ENCODE measurements at regions not wholly inside any gene's neighbourhood (a gene's known extent, or its start where the extent isn't known, plus 50 kb on each side); places are given as distances from the start of the nearest gene placed in this dataset.

DNA sequence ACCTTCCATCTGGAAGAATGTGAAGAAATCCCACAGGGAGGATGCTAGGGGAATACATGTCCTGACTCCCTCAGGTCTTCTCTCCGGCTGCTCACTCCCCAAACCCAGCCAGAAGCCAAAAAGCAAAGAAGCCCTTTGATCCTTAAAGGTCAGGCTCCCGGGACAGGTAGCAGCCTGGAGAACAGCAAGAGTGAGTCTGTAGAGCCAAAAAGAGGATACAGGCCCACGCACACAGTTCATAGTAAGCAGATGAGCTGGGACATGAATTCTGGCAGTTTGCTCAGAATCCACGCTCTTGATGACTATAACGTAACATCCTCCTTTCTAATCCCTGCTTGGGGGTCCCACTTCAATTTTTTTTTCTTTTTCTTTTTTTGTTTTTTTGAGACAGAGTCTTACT is 72.0 kb upstream of the SLC44A1 start:
- H3K4me1 Mint-ChIP-seq, result no peaks in the 10 kb centered on the region
- CTCF ChIA-PET, result interaction anchor here (0.7 kb wide), 1 partner anchor 669 kb away, joined by 3 read pairs; no protein-coding TSS in a partner anchor

DNA sequence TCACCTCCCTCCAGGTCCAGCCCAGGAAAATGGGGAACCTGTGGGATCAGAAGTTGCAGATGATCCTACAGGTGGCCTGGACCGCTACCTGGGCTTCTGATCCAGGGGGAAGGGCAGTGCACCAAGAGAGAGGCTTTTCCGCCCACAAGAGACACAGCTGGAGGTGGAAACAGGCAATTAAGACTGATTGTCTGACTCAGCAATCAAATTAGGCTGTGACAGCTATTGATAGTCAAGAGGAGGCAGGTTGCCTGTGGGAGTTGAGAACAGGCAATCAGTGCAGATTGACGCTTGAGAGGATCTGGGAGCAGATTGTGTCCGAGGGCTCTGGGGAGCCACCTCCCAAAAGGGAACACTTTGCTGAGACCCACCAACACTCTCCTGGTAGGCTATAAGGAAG is 71.1 kb upstream of the SLC44A1 start:
- CTCF ChIA-PET, result interaction anchor here (0.7 kb wide), 1 partner anchor 668 kb away, joined by 3 read pairs; no protein-coding TSS in a partner anchor
- Mint-ChIP-seq H3K4me3 (no peak overlapping the region), H3K27me3 (no peaks in the 10 kb centered on the region), H3K36me3 (ENCODE audit: low read depth) (no peaks in the 10 kb centered on the region), H3K27ac (no peak overlapping the region), H3K4me1 (no peaks in the 10 kb centered on the region), H3K9me3 (ENCODE audit: low read depth) (no peaks in the 10 kb centered on the region)
- no peak for DNase-seq
- intact Hi-C loops (cut with DNase I, micrococcal nuclease), result no loop called here
- POLR2A ChIA-PET, result no interaction called here
- ATAC-seq, result no peak

More for the DNA sequence above, 72.0 kb upstream of the SLC44A1 start:
- Mint-ChIP-seq H3K36me3 (ENCODE audit: low read depth) (no peaks in the 10 kb centered on the region), H3K27me3 (no peaks in the 10 kb centered on the region), H3K4me3 (no peak overlapping the region), H3K9me3 (ENCODE audit: low read depth) (no peaks in the 10 kb centered on the region), H3K27ac (no peak overlapping the region)
- no peak for ATAC-seq
- intact Hi-C loops (cut with DNase I, micrococcal nuclease), result no loop called here
- POLR2A ChIA-PET, result no interaction called here
- DNase-seq, result no peak

DNA sequence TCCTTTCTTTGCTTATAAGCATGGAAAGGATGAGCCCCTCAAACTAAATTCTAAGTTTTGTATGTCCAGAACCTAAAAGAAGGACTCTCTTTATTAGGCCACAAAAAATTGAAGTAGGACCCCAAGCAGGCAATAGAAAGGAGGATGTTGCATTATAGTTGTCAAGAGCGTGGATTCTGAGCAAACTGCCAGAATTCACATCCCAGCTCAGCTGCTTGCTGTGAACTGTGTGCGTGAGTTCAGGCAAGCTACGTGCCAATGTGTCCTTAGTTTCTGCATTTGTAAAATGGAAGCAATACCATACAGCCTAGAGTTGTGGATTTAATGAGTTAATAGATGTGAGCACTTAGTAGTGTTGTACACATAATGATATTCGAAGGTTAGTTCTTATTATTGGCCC is 70.6 kb upstream of the SLC44A1 start:
- Mint-ChIP-seq H3K36me3 (ENCODE audit: low read depth) (no peaks in the 10 kb centered on the region), H3K9me3 (ENCODE audit: low read depth) (no peaks in the 10 kb centered on the region), H3K4me1 (no peaks in the 10 kb centered on the region), H3K27ac (no peak overlapping the region), H3K27me3 (no peaks in the 10 kb centered on the region), H3K4me3 (no peak overlapping the region)
- DNase-seq (no peak), ATAC-seq (no peak)
- ChIA-PET CTCF (no interaction called here), POLR2A (interaction anchor here (0.6 kb wide), 1 partner anchor 219 kb away, joined by 3 read pairs; no protein-coding TSS in a partner anchor)
- intact Hi-C loops (cut with DNase I, micrococcal nuclease), result no loop called here

DNA sequence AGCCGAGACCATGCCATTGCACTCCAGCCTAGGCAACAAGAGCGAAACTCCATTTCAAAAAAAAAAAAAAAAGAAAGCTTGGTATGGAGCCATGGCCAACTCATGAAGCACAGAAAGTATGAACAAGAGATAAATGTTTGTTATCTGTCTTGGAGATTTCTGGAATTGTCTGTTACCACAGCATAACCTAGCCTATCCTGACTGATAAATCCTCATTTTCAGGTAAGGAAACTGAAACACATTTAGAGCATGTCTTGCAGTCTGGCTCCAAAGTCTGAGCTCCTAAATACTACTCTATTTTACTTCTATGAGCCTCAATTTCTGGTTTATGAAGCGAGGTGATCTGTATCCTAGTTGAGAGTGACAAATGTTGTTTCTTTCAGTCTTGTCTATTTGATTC is 68.3 kb upstream of the SLC44A1 start:
- CTCF ChIA-PET, result interaction anchor here (0.6 to 0.9 kb wide), 2 partner anchors 28 to 290 kb away, joined by 3 to 4 read pairs; no protein-coding TSS in a partner anchor
- no peak overlapping the region for H3K4me3 Mint-ChIP-seq
- intact Hi-C loops (cut with DNase I, micrococcal nuclease), result no loop called here
- no peaks in the 10 kb centered on the region for H3K9me3 Mint-ChIP-seq (ENCODE audit: low read depth)
- POLR2A ChIA-PET, result no interaction called here
- no peaks in the 10 kb centered on the region for H3K27me3 Mint-ChIP-seq
- no peak for ATAC-seq
- no peaks in the 10 kb centered on the region for H3K36me3 Mint-ChIP-seq (ENCODE audit: low read depth)
- no peak for DNase-seq
- H3K4me1 Mint-ChIP-seq, result no peaks in the 10 kb centered on the region
- H3K27ac Mint-ChIP-seq, result no peak overlapping the region

DNA sequence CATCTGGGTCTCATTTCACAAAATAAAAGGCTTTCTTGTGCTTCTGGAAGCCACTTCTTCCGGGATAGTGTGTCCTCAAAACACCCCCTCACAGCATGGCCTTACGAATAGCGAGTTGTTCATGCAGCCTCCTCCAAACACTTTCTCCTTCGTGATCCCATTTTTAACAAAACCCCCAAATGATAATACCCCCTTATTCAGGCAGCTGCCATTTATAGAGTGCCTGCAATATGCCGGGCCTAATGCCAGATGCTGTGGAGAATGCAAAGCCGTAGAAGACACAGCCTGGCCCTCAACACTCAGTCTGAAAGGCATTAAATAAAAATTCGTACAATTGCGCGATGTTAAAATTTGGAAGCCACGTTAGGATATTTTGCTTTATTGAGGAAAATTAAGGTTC is 66.4 kb upstream of the SLC44A1 start:
- Mint-ChIP-seq H3K27ac (no peak overlapping the region), H3K4me1 (no peaks in the 10 kb centered on the region), H3K27me3 (no peaks in the 10 kb centered on the region), H3K36me3 (ENCODE audit: low read depth) (no peaks in the 10 kb centered on the region), H3K4me3 (no peak overlapping the region), H3K9me3 (ENCODE audit: low read depth) (no peaks in the 10 kb centered on the region)
- CTCF ChIA-PET, result interaction anchor here (0.7 to 1.1 kb wide), 2 partner anchors 21 to 117 kb away, joined by 3 read pairs; no protein-coding TSS in a partner anchor
- DNase-seq (no peak), ATAC-seq (no peak)
- POLR2A ChIA-PET, result no interaction called here
- intact Hi-C loops (cut with DNase I, micrococcal nuclease), result no loop called here

DNA sequence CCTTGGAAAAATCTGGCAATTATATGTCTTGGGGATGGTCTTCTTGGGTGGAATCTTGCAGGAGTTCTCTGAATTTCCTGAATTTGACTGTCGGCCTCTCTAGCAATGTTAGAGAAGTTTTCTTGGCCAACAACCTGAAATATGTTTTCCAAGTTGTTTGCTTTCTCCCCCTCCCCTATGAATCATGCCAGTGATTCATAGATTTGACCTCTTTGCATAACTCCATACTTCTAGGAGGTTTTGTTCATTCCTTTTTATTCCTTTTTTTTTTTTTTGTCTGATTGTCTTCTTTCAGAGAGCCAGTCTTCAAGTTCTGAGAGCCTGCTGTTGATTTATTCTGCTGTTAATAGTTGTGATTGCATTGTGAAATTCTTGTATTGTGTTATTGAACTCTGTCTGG is 56.7 kb upstream of the SLC44A1 start:
- intact Hi-C loops (cut with DNase I, micrococcal nuclease), result no loop called here
- H3K4me3 Mint-ChIP-seq, result no peak overlapping the region
- no peak overlapping the region for H3K27ac Mint-ChIP-seq
- ChIA-PET CTCF (interaction anchor here (0.9 kb wide), 1 partner anchor 13 kb away, joined by 3 read pairs; no protein-coding TSS in a partner anchor), POLR2A (no interaction called here)
- H3K36me3 Mint-ChIP-seq (ENCODE audit: low read depth), result no peaks in the 10 kb centered on the region
- no peak for ATAC-seq
- no peaks in the 10 kb centered on the region for H3K9me3 Mint-ChIP-seq (ENCODE audit: low read depth)
- H3K4me1 Mint-ChIP-seq, result no peaks in the 10 kb centered on the region
- H3K27me3 Mint-ChIP-seq, result peaks cover 9% of the 10 kb centered on the region
- no peak for DNase-seq

DNA sequence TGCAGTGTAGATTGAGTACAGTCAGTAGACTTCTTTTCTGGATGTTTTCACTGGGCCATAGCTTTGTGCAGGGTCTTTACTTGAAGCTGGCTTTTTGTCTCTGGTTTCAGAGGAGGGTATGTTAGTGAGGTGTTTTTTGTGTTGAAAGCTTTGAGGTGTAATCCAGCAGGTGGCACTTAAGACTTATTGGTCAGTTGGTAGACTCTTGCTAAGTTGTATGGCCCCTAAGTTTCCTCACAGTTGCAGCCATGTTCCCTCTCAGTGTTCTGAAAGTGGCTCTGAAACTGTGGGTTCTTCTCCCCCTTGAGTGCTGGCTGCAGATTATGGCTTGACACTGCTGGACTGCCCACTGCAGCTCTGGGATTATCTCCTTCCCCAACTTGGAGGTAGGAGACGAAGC is 55.7 kb upstream of the SLC44A1 start:
- intact Hi-C loops (cut with DNase I, micrococcal nuclease), result no loop called here
- Mint-ChIP-seq H3K36me3 (ENCODE audit: low read depth) (no peaks in the 10 kb centered on the region), H3K9me3 (ENCODE audit: low read depth) (no peaks in the 10 kb centered on the region), H3K27me3 (peaks cover 12% of the 10 kb centered on the region), H3K4me3 (no peak overlapping the region), H3K27ac (no peak overlapping the region), H3K4me1 (no peaks in the 10 kb centered on the region)
- ChIA-PET CTCF (interaction anchor here (0.6 to 1.2 kb wide), 3 partner anchors 14 to 326 kb away, joined by 3 to 4 read pairs (median 3); no protein-coding TSS in a partner anchor), POLR2A (no interaction called here)
- DNase-seq (no peak), ATAC-seq (no peak)

DNA sequence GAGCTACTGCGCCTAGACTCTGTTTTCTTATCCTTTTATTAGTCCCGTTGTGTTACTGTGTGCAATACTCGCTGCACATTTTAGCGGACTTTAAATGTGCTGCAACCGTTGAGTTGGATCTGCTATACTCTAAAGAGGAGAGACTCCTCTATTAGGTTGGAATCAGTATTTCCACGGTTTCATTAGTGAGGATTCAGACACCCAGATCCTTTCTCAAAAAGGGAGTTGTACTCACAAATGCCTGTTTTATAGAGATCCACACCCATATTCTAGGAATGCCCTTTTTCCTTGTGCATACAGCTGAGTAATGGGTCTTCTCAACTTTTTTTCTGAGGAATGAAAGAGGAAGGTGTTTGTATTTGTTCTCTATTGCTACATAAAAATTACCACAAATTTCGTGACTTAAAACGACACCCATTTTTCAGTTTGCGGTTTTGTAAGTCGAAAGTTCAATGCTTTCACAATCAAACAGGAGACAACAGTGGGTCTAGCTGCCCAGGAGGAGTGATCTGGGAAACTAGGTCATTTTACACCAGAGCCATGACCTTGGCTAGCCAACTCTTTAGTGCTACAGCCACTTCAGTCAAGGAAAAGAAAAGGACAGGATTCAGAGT is 52.8 kb upstream of the SLC44A1 start:
- no peak for ATAC-seq
- POLR2A ChIA-PET, result no interaction called here
- no peak overlapping the region for H3K4me3 Mint-ChIP-seq

DNA sequence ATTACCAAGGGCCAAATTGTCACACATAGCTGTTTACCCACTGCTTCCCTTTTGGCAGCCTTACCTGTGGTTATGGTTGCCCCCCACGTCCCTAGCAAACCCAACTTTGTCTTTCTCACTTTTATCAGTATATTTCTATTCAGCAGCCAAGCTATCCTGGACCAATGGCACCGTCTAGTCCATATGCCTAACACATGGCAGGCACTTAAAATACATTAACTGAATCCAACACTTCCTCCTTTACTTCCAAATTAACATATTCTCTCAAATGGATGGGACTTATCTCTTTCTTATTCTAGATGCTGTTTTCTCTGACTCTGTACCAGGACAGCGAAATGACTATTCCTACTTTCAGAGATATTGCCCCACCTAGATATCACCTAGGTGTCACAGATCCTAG is 50.9 kb upstream of the SLC44A1 start:
- H3K27ac Mint-ChIP-seq, result no peak overlapping the region
- DNase-seq (no peak), ATAC-seq (no peak)
- no peak overlapping the region for H3K4me3 Mint-ChIP-seq
- peaks cover 14% of the 10 kb centered on the region for H3K27me3 Mint-ChIP-seq
- no peaks in the 10 kb centered on the region for H3K4me1 Mint-ChIP-seq
- no peaks in the 10 kb centered on the region for H3K36me3 Mint-ChIP-seq (ENCODE audit: low read depth)
- no peaks in the 10 kb centered on the region for H3K9me3 Mint-ChIP-seq (ENCODE audit: low read depth)
- POLR2A ChIA-PET, result no interaction called here
- intact Hi-C loops (cut with DNase I, micrococcal nuclease), result no loop called here
- CTCF ChIA-PET, result no interaction called here

More for the DNA sequence above, 52.8 kb upstream of the SLC44A1 start:
- intact Hi-C loops (cut with DNase I, micrococcal nuclease), result no loop called here
- DNase-seq, result no peak
- Mint-ChIP-seq H3K27me3 (peaks cover 14% of the 10 kb centered on the region), H3K36me3 (ENCODE audit: low read depth) (no peaks in the 10 kb centered on the region), H3K9me3 (ENCODE audit: low read depth) (no peaks in the 10 kb centered on the region), H3K27ac (no peak overlapping the region), H3K4me1 (no peaks in the 10 kb centered on the region)
- CTCF ChIA-PET, result no interaction called here

DNA sequence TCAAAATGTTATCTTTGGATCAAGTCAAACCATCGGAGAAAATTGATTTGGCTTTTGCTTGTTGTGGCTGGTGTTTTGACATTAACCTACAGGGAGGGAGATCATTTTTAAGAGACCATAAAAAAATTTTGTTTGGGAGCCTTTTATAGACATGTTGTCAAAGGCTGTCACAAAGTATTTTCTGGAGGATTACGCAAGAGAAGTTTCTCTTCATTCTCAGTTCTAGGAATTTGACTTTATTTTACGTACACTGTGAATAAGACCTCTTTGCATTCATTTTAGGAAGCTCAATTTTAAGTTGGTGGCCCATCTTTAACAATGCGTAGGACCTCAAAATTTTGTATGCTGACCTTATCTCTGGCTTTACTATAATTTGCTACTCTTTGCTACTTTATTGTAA is 50.2 kb upstream of the SLC44A1 start:
- CTCF ChIA-PET, result no interaction called here
- POLR2A ChIA-PET, result no interaction called here
- peaks cover 11% of the 10 kb centered on the region for H3K27me3 Mint-ChIP-seq
- intact Hi-C loops (cut with DNase I, micrococcal nuclease), result no loop called here
- DNase-seq (no peak), ATAC-seq (no peak)
- H3K9me3 Mint-ChIP-seq (ENCODE audit: low read depth), result no peaks in the 10 kb centered on the region
- H3K4me1 Mint-ChIP-seq, result no peaks in the 10 kb centered on the region
- no peak overlapping the region for H3K27ac Mint-ChIP-seq
- no peak overlapping the region for H3K4me3 Mint-ChIP-seq
- no peaks in the 10 kb centered on the region for H3K36me3 Mint-ChIP-seq (ENCODE audit: low read depth)
